ENCODE measurements at regions not wholly inside any gene's neighbourhood (a gene's known extent, or its start where the extent isn't known, plus 50 kb on each side); places are given as distances from the start of the nearest gene placed in this dataset.

DNA sequence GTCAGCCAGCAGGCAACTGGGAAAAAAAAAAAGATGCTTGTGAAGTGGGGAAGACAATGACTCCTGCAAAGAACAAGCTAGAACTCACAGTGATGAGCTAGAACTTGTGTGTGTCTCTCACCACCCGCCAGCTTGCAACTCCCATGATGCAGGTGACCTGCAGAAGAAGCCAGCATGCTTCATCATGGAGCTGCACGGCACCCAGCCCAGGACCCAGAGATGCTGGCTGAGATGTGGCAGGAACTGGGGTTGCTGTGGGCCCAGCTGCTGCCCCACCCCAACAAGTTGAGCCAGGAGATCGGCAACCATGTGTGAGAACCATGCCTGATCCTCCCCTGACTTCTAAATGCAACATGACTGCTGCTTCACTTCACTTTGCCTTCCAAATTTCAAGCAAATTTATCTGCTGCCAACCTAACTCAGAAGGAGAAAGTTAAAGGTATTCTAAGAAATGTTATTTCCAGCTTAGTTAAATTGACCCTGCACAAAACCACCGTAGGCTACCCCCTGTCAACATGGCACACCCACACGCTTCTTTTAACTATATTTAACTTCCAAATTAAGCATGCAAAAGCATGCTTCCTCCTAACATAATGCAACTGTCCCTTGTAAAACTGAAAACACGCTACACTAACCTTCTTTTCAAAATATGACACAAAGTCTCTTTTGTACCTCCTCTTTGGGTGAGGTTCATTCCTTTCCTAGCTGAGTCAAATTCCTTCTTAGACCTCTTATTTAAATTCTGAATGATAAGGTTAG, 166.0 kb upstream of the IGSF21 start:
- DNase-seq (no peak), ATAC-seq (ENCODE audit: poor library complexity) (no peak)
- no peaks in the 10 kb centered on the region for H3K4me1 Mint-ChIP-seq (ENCODE audit: low read depth)

DNA sequence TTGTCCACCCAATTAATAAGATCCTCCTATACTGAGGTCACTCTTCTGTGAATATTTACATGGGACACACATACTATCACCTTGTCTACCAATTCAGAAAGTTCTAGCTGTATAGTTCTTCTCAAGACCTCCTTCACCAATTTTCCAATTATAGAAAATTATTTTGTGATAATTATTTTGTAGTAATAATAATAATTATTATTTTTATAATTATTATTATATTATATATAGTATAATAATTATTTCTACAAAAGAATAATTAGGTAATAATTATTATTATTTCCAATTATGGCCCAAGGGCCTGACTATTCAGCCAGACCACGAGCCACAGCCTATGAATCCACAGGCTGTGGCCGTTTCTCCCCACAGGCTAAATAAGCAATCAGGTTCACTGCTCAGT, 164.1 kb upstream of the IGSF21 start:
- no peak for DNase-seq
- H3K4me3 ChIP-seq (ENCODE audit: low read length), result no peak overlapping the region
- H3K4me1 Mint-ChIP-seq (ENCODE audit: low read depth), result no peaks in the 10 kb centered on the region

More for the DNA sequence above, 166.0 kb upstream of the IGSF21 start:
- Mint-ChIP-seq H3K4me3 (no peak overlapping the region), H3K27me3 (peaks cover 30% of the 10 kb centered on the region), H3K9me3 (no peaks in the 10 kb centered on the region), H3K27ac (no peak overlapping the region), H3K36me3 (ENCODE audit: low read depth) (no peaks in the 10 kb centered on the region)
- Histone ChIP-seq H3K4me1 (ENCODE audit: insufficient read depth, low read length) (no peaks in the 10 kb centered on the region), H3K27me3 (ENCODE audit: control insufficient read depth in 1 of 2, insufficient read depth in 2 of 2, low read length in 2 of 2) (peaks cover 4% of the 10 kb centered on the region in 2 experiments), H3K27ac (ENCODE audit: low read depth in 1 of 2, low read length in 2 of 2) (no peak overlapping the region), H3K36me3 (ENCODE audit: insufficient read depth, low read length) (no peaks in the 10 kb centered on the region), H3K9me3 (ENCODE audit: control insufficient read depth in 1 of 2, insufficient read depth in 1 of 2, low read length in 2 of 2) (peaks cover 0 to 3% of the 10 kb centered on the region in 2 experiments), H3K4me3 (ENCODE audit: low read length) (no peak overlapping the region)
- intact Hi-C loops (cut with DNase I, micrococcal nuclease), result no loop called here
- ChIA-PET CTCF (no interaction called here), POLR2A (no interaction called here)
- TF ChIP-seq, protein P1, sequence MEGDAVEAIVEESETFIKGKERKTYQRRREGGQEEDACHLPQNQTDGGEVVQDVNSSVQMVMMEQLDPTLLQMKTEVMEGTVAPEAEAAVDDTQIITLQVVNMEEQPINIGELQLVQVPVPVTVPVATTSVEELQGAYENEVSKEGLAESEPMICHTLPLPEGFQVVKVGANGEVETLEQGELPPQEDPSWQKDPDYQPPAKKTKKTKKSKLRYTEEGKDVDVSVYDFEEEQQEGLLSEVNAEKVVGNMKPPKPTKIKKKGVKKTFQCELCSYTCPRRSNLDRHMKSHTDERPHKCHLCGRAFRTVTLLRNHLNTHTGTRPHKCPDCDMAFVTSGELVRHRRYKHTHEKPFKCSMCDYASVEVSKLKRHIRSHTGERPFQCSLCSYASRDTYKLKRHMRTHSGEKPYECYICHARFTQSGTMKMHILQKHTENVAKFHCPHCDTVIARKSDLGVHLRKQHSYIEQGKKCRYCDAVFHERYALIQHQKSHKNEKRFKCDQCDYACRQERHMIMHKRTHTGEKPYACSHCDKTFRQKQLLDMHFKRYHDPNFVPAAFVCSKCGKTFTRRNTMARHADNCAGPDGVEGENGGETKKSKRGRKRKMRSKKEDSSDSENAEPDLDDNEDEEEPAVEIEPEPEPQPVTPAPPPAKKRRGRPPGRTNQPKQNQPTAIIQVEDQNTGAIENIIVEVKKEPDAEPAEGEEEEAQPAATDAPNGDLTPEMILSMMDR (IDR thresholded peaks at IDR 0.05), result no peak

DNA sequence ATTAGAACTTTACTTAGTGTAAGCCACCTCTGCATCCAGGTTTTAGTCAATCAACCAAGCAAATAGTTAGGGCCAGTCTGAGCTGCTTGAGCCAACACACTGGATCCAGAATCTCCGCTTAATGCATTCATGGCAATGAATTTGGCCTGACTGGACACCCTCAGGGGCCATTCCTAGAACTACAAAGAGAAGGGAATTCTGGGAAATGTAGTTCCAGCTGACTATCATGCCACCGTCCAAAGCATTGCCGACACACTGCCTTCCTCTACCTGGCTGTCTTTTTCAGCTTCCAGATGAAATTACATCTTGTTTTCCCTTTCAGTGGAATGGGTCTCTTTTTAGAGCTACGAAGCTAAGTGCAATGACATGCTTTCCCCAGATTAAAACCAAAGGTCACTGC, 163.0 kb upstream of the IGSF21 start:
- Mint-ChIP-seq H3K27ac (no peak overlapping the region), H3K4me1 (ENCODE audit: low read depth) (no peaks in the 10 kb centered on the region), H3K27me3 (peaks cover 32% of the 10 kb centered on the region), H3K9me3 (no peaks in the 10 kb centered on the region), H3K36me3 (ENCODE audit: low read depth) (no peaks in the 10 kb centered on the region), H3K4me3 (no peak overlapping the region)
- CTCF ChIA-PET, result no interaction called here
- H3K9me3 ChIP-seq (ENCODE audit: control insufficient read depth in 1 of 2, insufficient read depth in 1 of 2, low read length in 2 of 2), result peaks cover 0 to 3% of the 10 kb centered on the region in 2 experiments
- intact Hi-C loops (cut with DNase I, micrococcal nuclease), result no loop called here
- DNase-seq (no peak), ATAC-seq (ENCODE audit: poor library complexity) (no peak)
- H3K4me1 ChIP-seq (ENCODE audit: insufficient read depth, low read length), result no peaks in the 10 kb centered on the region
- no peak overlapping the region for H3K27ac ChIP-seq (ENCODE audit: low read depth in 1 of 2, low read length in 2 of 2)
- H3K36me3 ChIP-seq (ENCODE audit: insufficient read depth, low read length), result no peaks in the 10 kb centered on the region
- H3K4me3 ChIP-seq (ENCODE audit: low read length), result no peak overlapping the region
- TF ChIP-seq, protein P1 (IDR thresholded peaks at IDR 0.05), result no peak
- H3K27me3 ChIP-seq (ENCODE audit: control insufficient read depth in 1 of 2, insufficient read depth in 2 of 2, low read length in 2 of 2), result peaks cover 4% of the 10 kb centered on the region in 2 experiments
- POLR2A ChIA-PET, result no interaction called here

More for the DNA sequence above, 164.1 kb upstream of the IGSF21 start:
- H3K27ac ChIP-seq (ENCODE audit: low read depth in 1 of 2, low read length in 2 of 2), result no peak overlapping the region
- intact Hi-C loops (cut with DNase I, micrococcal nuclease), result no loop called here
- Mint-ChIP-seq H3K36me3 (ENCODE audit: low read depth) (no peaks in the 10 kb centered on the region), H3K4me3 (no peak overlapping the region), H3K27ac (no peak overlapping the region), H3K27me3 (peaks cover 33% of the 10 kb centered on the region), H3K9me3 (no peaks in the 10 kb centered on the region)
- TF ChIP-seq, protein P1 (IDR thresholded peaks at IDR 0.05), result no peak
- ChIA-PET POLR2A (no interaction called here), CTCF (no interaction called here)
- H3K4me1 ChIP-seq (ENCODE audit: insufficient read depth, low read length), result no peaks in the 10 kb centered on the region
- no peak for ATAC-seq (ENCODE audit: poor library complexity)
- peaks cover 0 to 3% of the 10 kb centered on the region in 2 experiments for H3K9me3 ChIP-seq (ENCODE audit: control insufficient read depth in 1 of 2, insufficient read depth in 1 of 2, low read length in 2 of 2)
- H3K36me3 ChIP-seq (ENCODE audit: insufficient read depth, low read length), result no peaks in the 10 kb centered on the region
- peaks cover 4% of the 10 kb centered on the region in 2 experiments for H3K27me3 ChIP-seq (ENCODE audit: control insufficient read depth in 1 of 2, insufficient read depth in 2 of 2, low read length in 2 of 2)

All from CD4-positive, alpha-beta T cell (primary cell).